WTC11 (cell line): ENCODE measurements at regions not wholly inside any gene's neighbourhood (a gene's known extent, or its start where the extent isn't known, plus 50 kb on each side); places are given as distances from the start of the nearest gene placed in this dataset.

ENCODE experiments used
- CTCF ChIP-seq: fragments of 200-600 bp; IDR thresholded peaks from 2 replicates; pipeline ENCODE4 v1.8.0; 2022; ENCODE audit warnings: antibody characterized with exemption
- E2F5 ChIP-seq: sonication (generic); formaldehyde crosslinking; IDR thresholded peaks from 2 replicates; pipeline ENCODE4 v1.8.1; 2022; ENCODE audit warnings: mild to moderate bottlenecking, moderate library complexity, missing genetic modification reagents
- IRF2 ChIP-seq: sonication (generic); formaldehyde crosslinking; IDR thresholded peaks from 2 replicates; pipeline ENCODE4 v1.8.0; 2022; ENCODE audit warnings: low read depth, missing genetic modification reagents, borderline replicate concordance
- KAT7 ChIP-seq: sonication (generic); formaldehyde crosslinking; IDR thresholded peaks from 2 replicates; pipeline ENCODE4 v1.8.1; 2023; ENCODE audit warnings: missing genetic modification reagents, mild to moderate bottlenecking, borderline replicate concordance
- MAX ChIP-seq: sonication (generic); formaldehyde crosslinking; IDR thresholded peaks from 2 replicates; pipeline ENCODE4 v1.8.0; 2022; ENCODE audit warnings: mild to moderate bottlenecking, missing genetic modification reagents
- MLX ChIP-seq: sonication (generic); formaldehyde crosslinking; IDR thresholded peaks from 2 replicates; pipeline ENCODE4 v1.8.1; 2023; ENCODE audit warnings: mild to moderate bottlenecking, missing genetic modification reagents, moderate library complexity
- PRRX2 ChIP-seq: fragments of 250-450 bp; sonication (Bioruptor Pico); IDR thresholded peaks from 2 replicates; pipeline ENCODE4 v1.8.0; 2021; ENCODE audit warnings: mild to moderate bottlenecking
- USF1 ChIP-seq: sonication (generic); formaldehyde crosslinking; IDR thresholded peaks from 2 replicates; pipeline ENCODE4 v1.8.0; 2022; ENCODE audit warnings: mild to moderate bottlenecking, missing genetic modification reagents
- USF2 ChIP-seq: sonication (generic); formaldehyde crosslinking; IDR thresholded peaks from 2 replicates; pipeline ENCODE4 v1.8.1; 2023; ENCODE audit warnings: mild to moderate bottlenecking, missing genetic modification reagents, moderate library complexity
- ZNF281 ChIP-seq: sonication (generic); formaldehyde crosslinking; IDR thresholded peaks from 2 replicates; pipeline ENCODE4 v1.8.0; 2023; ENCODE audit warnings: mild to moderate bottlenecking, missing genetic modification reagents
- ZNF416 ChIP-seq: fragments of 250-450 bp; sonication (Bioruptor Pico); IDR thresholded peaks from 2 replicates; pipeline ENCODE4 v1.9.0; 2021; ENCODE audit warnings: mild to moderate bottlenecking, inconsistent platforms

GRCh38 chr11:82474876-82475275 lies 258.8 kb downstream of the FAM181B start:
- TF ChIP-seq CTCF (no peak), ZNF416 (CRISPR knock-in tag) (no peak), ZNF281 (CRISPR knock-in tag) (no peak), USF1 (CRISPR knock-in tag) (no peak), MLX (CRISPR knock-in tag) (no peak), MAX (no peak), PRRX2 (CRISPR knock-in tag) (no peak), E2F5 (no peak), IRF2 (no peak), USF2 (CRISPR knock-in tag) (no peak), KAT7 (CRISPR knock-in tag) (no peak)
